ENCODE measurements at regions not wholly inside any gene's neighbourhood (a gene's known extent, or its start where the extent isn't known, plus 50 kb on each side); places are given as distances from the start of the nearest gene placed in this dataset.

- TF ChIP-seq CTCF (optimal IDR thresholded peaks at IDR 0.05 in 1 of 3, IDR thresholded peaks at IDR 0.05 in 1 of 3, conservative IDR thresholded peaks at IDR 0.05 in 1 of 3; ENCODE audit: extremely low read depth in 1 of 3, insufficient read depth in 2 of 3, low read length in 3 of 3) (no peak), EZH2 (IDR thresholded peaks at IDR 0.05; ENCODE audit: low read length) (no peak)
Observed at GRCh38 chr18:42611134-42611533, 504.4 kb downstream of the RIT2 start.
